Spleen (tissue), 7 donors: ENCODE measurements at regions not wholly inside any gene's neighbourhood (a gene's known extent, or its start where the extent isn't known, plus 50 kb on each side); places are given as distances from the start of the nearest gene placed in this dataset.

Source experiments
- POLR2A ChIP-seq, 3 donors: fragments of 450-650 bp; IDR thresholded peaks; one replicate each; pipeline ENCODE4 v1.5.1; 2017; ENCODE audit warnings: antibody characterized with exemption in 3 of 3, mild to moderate bottlenecking in 1 of 3
- POLR2AphosphoS5 ChIP-seq, 3 donors: sonication (generic); formaldehyde crosslinking; IDR thresholded peaks; one replicate each; pipeline ENCODE4 v1.5.1; 2017; ENCODE audit warnings: antibody characterized with exemption in 3 of 3
- TF ChIP-seq, protein P1 (sequence below), 11 experiments: fragments of 200-600 bp in 7 of 11; fragments of 450-650 bp in 4 of 11; sonication (generic) in 4 of 11; IDR thresholded peaks in 8 of 11; conservative IDR thresholded peaks in 3 of 11; 1 replicate in 7 of 11; 2 replicates in 4 of 11; pipeline versions ENCODE4 v1.4.0 to v1.8.0; 2016 to 2021; ENCODE audit warnings: antibody characterized with exemption in 11 of 11, inconsistent platforms in 4 of 11, mild to moderate bottlenecking in 1 of 11
- donor health status: DM: no; HTN: no; CAD: no; lungs with moderate emphysema.
- donor health status: DM: no; HTN: no; CAD: no.
- donor health status: DM: no; HTN: no; CAD: no.

DNA sequence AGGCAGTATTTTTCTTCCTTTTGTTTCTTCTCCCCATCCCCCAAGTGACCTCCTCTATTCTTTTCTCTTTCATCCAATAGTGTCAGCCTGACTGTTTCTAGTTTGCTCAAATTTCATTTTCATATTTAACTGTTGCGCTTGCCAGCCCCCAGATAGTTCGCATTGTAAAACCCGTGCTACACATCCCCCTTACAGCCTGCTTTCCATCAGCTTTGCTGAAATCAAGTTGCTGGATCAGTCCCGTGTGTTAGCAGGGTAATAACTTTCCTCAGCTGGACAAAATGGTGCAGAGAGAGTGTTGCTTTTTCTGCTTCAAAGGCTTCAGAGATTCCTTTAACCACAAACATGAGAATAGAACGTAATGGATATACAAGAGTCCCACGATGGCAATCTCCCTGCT, 180.6 kb upstream of the NPVF start:
- TF ChIP-seq POLR2A (IDR thresholded peaks at IDR 0.05) (no peak), POLR2AphosphoS5 (IDR thresholded peaks at IDR 0.05) (no peak)
- TF ChIP-seq, protein P1, sequence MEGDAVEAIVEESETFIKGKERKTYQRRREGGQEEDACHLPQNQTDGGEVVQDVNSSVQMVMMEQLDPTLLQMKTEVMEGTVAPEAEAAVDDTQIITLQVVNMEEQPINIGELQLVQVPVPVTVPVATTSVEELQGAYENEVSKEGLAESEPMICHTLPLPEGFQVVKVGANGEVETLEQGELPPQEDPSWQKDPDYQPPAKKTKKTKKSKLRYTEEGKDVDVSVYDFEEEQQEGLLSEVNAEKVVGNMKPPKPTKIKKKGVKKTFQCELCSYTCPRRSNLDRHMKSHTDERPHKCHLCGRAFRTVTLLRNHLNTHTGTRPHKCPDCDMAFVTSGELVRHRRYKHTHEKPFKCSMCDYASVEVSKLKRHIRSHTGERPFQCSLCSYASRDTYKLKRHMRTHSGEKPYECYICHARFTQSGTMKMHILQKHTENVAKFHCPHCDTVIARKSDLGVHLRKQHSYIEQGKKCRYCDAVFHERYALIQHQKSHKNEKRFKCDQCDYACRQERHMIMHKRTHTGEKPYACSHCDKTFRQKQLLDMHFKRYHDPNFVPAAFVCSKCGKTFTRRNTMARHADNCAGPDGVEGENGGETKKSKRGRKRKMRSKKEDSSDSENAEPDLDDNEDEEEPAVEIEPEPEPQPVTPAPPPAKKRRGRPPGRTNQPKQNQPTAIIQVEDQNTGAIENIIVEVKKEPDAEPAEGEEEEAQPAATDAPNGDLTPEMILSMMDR (IDR thresholded peaks at IDR 0.05 in 8 of 11, conservative IDR thresholded peaks at IDR 0.05 in 3 of 11): no peak
